ENCODE measurements at regions not wholly inside any gene's neighbourhood (a gene's known extent, or its start where the extent isn't known, plus 50 kb on each side); places are given as distances from the start of the nearest gene placed in this dataset.
"Not testable (repeated sequence)": the region's sequence is repeated elsewhere in the genome, so short reads cannot be mapped to it uniquely, and the experiment has no call there.

DNA sequence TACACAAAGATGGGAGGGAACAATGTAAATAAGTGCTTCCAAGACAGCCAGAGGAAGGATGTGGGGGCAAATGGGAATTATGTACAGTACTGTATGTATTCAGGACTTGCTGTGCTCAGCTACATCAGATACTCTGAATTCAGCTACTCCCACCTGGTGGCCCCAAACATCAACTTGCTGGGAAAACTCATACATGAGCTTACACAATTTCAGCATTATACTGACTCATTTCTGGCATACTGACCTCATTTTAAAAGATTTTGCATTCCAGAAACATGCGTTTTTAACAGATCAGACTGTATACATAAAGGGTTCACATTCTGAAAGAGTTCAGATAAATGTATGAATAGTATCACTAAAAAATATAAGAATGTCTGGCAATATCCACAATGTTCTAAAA, 59.7 kb downstream of the GPX5 start:
- DNase-seq (ENCODE audit: low read depth in 2 of 2), result no peak

DNA sequence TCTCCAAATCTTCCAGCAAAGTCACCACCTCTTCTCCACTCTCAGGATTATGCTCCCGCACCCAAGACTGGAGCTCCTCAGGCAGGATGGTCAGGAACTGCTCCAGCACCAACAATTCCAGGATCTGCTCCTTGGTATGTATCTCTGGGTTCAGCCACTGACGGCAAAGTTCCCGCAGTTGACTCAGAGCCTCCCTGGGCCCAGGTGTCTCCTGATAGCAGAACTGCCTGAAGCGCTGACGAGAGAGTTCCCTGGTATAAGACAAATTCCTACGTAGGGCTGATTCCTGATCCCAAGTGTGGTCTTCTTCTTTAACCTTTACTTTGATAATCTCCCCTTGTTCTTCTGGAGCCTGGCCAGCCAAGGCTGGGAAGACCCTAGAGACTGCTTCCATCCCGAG, 60.6 kb downstream of the GPX5 start:
- no peak for DNase-seq (ENCODE audit: low read depth in 2 of 2)

DNA sequence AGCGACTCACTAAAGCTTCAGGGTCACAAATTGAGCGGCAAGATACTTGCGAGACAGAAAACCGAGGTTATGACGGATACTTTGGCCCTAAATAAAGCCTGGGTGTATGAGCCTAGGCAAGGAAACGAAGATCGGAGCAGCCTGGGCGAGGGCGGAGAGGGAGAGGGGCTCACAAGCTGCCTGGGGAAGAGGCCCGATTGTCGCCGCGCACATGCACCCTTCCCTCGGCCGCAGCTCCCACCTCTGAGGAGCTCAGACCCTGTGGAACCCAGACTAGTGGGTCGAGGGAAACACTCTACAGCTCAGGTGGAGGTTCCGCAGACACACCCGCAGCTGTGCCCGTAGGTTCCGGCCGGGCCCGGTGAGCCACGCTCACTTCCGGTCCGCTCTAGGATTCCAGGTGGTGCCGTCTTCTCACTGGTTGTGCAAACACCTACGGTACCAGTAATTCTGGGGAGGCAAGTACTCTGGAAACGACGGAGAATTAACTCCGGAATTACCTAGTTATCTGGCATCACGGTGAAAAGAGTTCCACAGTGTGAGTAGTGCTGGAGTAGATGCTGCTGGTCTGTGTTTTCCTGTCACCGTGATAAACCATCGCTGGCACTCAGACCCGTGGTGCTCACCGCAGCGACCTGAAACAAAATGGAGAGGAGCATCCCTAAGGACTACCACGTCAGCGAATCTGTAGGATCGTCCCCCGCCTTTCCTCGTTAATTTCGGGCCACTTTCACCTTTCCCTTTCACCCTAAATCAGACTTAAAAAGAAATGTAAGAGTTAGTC, 61.5 kb downstream of the GPX5 start:
- DNase-seq (ENCODE audit: low read depth in 2 of 2), result peak; percentile 47 to 49

DNA sequence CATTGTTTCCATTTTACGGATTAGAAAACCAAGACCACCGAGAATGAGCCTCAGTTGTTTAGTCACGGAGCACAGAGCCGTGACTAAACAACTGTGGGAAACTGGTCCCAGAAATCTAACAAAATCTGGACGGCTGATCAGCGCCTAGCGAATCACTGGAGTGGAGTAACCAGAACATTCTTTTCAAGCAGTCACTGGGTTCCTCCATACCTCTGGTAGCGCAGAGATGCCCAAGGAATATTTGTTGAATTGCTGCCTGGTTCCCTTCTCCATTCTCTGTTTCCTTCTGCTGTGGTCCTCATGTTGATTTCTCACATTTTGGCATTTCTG, 62.0 kb downstream of the GPX5 start:
- no peak for DNase-seq (ENCODE audit: low read depth in 2 of 2)

DNA sequence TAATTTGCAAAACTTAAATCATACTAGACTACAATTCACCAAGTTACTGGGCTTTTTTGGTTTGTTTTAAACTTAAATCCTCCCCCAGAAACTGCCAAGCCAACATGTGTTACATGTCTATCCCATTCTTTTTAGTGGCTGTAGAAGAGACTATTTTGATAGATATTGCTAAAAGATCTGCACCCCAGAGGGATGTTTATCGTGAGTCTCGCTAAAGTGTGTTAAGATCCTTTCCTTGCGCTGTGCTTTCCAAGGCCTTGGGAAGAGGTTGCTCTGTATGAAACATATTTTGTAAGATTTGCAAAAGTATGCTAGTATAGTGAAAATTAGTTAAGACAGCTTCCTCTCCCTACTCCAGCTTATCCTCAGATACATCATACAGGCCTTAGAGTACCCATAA, 63.0 kb downstream of the GPX5 start:
- no peak for DNase-seq (ENCODE audit: low read depth in 2 of 2)

DNA sequence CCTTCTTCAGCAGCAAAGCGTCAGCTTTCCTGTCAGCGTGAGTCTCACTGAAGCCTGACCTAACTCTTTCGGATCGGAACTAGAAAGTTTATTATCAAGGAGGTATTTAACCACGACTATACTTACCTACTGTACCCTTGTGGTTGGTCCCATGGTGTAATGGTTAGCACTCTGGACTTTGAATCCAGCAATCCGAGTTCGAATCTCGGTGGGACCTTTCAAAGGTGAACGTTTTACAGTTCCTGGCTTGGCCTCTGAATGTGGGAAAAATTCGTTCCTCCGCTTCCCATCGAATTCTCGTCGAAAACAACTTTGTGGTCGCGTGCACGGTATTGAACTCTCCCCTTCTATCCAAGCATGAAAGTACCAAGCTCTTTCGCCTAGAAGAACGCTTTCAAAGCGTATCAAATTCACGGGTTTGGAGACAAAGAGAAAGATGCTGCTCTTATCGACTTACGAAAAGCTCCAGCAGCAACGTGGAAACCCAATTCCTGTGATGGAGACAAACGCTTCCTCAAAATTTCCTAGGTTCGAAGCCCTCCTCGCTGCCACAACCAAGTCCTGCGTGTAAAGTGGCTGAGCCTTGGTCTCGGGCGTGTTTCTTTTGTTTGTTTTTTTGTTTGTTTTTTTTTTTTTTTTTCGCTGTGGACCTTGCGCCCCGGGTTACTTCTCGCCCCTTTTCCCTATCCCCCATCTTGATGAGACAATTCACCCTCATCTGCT, 63.7 kb downstream of the GPX5 start:
- DNase-seq (ENCODE audit: low read depth in 2 of 2), result no peak

DNA sequence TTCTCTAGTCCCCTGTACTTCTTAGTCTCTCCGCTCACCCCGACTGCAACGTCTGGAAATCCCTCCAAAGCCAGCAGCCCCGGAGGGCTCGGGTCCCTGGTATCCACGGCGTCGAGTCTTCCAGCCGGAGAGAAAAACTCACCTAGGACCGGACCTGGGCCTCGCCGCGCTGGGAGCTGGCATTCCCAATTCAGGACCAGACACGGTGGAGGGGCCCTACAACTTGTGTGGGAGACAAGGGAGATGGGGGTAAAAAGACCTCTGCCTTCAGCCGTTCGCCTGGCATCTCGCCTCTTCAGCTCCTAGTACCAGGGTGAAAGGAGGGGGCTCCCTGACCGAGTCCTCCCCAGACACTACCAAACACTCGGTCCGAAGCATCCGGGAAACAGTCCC, 64.3 kb downstream of the GPX5 start:
- DNase-seq (ENCODE audit: low read depth in 2 of 2), result no peak

DNA sequence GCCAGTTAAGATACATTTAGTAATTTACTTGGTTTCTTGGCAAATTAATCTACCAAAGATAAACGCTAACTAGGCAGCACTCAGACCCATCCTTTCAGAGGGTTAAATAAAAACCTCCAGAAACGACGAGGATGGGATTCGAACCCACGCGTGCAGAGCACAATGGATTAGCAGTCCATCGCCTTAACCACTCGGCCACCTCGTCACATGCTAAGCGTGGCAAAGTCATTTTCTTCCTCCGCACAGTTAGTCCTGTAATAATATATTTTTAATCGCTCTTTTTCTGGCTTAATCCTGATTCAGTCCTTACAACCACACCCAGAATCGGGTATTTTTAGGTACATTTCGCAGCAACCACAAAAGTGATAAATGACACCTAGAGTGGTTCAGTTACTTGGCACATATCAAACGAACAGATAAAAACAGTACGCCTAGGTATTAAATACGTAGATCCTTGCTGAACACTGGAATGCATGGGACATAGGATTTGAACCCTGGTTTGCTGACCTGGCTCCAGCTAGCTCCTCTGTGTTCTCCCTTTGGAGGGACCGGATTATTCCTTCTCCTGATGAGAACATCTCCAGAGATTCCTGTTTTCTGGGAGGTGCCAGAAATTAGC, 71.6 kb downstream of the GPX5 start:
- no peak for DNase-seq (ENCODE audit: low read depth in 2 of 2)

DNA sequence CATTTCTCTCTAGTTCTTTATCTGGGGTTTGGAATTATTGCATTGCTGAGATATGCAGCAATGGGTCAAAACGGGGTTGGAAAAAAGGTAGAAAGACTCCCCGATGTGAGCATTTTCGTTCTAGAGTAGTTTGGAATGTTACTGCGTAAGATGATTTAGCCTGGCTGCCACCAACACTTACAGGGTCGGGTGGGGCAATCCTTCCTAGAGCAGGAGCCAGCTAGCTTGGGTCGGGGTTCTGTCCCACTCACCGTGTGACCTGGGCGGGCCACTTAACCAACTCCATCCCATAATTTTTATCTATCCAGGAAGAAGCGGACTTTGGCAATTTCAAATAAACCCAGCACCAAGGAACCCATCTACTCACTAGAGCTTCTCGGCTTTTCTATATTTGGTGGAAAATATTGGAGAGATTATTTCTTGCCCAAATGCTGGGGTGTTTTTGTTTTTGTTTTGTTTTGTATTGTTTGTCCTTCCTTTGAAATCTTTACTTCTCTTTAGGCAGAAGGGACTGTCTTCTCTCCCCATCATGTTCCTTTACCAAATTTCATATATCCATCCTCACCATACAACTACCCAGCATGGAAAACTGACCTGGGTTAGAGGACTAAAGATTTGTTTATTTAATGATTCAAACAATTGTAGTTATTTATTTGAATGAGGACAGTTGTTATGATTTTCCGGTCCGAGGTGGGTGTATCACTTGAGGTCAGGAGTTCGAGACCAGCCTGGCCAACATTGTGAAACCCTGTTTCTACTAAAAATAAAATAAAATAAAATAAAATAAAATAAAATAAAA, 72.4 kb downstream of the GPX5 start:
- DNase-seq (ENCODE audit: low read depth in 2 of 2), result no peak

DNA sequence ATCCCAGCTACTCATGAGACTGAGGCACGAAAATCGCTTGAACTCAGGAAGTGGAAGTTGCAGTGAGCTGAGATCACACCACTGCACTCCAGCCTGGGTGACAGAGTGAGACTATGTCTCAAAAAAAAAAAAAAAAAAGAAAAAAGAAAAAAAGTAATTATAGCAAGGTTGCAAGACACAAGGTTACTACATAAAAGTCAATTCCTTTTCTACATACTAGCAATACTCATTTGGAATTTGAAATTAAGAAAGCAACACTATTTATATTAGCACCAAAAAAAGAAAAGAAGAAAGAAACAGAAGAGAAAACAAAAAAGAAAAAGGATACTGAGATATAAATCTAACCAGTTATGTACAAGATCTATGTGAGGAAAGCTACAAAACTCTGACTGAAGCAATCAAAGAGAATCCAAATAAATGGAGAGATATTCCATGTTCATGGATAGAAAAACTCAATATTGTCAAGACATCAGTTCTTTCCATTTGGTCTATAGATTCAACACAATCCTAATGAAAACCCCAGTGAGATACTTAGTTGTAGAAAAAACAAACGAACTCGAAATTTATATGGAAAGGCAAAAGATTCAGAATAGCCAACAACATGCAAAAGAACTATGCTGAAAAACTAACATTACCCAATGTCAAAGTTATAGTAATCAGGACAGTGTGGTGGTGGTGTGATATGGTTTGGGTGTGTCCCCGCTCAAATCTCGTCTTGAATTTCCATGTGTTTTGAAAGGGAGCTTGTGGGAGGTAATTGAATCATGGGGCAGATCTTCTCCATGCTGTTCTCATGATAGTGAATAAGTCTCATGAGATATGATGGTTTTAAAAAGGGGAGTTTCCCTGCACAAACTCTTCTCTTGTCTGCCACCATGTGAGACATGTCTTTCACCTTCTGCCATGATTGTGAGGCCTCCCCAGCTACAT, 73.3 kb downstream of the GPX5 start:
- no peak for DNase-seq (ENCODE audit: low read depth in 2 of 2)

DNA sequence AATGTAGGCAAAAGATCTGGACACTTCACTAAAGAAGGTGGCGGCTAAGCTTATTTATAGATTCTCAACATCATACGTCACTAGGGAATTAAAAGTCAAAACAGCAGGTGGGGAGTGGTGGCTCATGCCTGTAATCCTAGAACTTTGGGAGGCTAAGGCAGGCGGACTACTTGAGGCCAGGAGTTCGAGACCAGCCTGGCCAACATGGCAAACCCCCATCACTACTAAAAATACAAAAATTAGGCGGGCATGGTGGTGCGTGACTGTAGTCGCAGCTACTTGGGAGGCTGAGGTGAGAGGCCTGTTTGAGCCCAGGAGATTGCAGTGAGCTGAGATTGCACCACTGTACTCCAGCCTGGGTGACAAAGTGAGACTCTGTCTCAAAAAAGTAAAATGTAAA, 74.6 kb downstream of the GPX5 start:
- DNase-seq (ENCODE audit: low read depth in 2 of 2), result no peak

DNA sequence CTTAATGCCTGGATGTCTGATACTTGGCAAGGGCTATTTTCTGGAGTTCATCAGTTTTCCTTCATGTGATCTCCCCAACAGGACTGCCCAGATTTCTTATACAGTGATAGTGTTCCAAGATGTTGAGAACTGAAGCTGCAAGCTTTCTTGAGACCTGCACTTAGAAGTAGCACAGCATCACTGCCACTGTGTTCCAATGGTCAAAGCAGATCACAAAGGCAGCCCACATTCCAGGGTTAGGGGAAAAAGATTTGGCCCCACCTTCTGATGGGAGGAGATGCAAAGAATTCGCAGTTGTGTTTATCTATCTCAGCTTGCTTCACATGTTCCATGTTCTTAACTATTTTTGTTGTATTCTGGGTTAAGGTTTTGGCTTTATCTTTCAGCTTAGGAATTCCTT, 78.2 kb downstream of the GPX5 start:
- no peak for DNase-seq (ENCODE audit: low read depth in 2 of 2)

DNA sequence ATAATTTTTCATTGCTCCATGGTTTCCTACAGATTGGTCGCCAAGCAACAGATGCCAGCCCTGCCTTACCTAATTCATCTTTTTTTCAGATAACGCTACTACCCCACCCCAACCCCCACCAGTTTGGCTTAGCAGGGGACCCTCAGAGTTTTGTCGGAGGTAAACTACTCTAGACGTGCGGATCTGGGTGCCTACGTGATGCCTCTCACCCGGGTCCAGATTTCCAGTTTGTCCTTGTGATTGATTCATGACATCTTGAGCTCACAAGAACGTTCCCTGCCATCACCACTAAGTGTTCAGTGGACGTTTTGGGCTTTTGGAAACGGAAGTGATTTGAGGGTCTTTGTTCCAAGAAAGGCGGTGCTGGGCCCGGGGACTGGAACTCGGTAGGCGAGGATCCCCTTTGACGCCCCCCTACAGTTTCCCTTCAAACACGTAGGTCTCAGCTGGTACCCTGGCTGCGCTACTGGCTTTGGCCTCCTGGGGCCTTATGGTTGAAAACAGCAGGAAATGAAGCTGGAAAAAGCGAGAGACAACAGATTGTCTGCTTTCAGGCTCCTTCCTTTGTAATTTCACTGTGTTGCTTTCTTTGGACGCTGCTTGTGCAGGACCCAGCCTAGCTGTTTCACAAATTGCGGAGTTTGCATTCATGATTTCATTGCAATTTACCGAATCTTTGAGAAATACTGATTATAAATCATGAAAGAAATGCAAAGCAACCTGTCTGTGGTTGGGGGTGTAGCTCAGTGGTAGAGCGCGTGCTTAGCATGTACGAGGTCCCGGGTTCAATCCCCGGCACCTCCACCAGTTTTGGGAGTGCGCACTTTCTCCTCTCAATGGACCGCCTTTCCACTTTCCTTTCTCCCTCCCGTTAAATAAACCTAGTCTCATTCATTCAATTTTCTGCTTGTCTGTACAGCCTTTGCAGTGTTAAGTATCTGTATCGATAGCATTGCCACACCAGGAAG, 81.0 kb downstream of the GPX5 start:
- no peak for DNase-seq (ENCODE audit: low read depth in 2 of 2)

DNA sequence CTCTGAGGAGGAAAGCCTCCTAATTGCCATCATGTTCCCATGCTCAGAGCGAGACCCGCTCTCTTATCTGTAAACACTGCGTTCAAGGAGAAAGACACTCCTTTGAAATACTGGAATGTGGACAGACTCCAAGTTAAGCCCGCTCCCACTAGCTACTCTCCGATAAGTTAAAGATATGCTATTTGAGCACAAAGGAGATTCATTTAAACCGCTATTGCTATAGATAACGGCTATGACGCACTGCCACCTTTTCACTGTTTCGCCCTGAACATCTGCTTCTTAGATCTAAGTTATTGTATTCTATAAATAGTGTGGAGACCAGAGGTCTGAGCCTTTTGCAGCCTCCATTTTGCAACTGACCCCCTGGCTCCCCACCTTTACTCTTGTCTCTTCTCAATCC, 82.3 kb downstream of the GPX5 start:
- no peak for DNase-seq (ENCODE audit: low read depth in 2 of 2)

DNA sequence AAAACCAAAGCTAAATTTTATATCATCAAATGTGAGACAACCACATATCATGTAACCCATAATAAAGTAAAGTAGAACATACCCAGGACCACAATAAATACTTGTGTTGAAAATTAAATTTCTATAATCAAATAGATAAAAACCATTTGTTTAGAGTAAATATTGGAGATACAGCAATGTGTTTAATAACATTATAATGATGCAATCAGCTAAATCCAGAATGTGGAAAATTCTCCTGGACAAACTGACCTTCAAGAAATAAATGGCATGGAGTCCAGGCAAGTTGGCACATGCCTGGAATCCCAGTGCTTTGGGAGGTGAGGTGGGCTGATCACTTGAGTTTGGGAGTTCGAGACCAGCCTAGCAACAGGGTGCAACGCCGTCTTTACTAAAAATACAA, 84.0 kb downstream of the GPX5 start:
- no peak for DNase-seq (ENCODE audit: low read depth in 2 of 2)

DNA sequence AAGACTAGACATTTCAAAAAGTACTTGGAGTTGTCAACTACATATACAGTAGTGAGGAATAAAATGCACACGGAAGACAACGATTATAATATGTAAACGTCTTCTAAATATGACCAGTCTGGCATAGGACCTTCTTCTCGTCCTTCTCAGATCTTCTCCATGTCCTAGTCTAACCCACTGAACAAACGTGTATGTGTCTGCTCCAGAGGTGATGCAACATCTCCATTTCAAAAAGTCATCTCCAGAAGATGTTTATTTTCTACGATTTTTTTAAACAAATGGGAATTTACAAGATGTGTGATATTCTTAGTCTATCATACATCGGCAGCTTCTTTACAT, 89.9 kb downstream of the GPX5 start:
- no peak for DNase-seq (ENCODE audit: low read depth in 2 of 2)

DNA sequence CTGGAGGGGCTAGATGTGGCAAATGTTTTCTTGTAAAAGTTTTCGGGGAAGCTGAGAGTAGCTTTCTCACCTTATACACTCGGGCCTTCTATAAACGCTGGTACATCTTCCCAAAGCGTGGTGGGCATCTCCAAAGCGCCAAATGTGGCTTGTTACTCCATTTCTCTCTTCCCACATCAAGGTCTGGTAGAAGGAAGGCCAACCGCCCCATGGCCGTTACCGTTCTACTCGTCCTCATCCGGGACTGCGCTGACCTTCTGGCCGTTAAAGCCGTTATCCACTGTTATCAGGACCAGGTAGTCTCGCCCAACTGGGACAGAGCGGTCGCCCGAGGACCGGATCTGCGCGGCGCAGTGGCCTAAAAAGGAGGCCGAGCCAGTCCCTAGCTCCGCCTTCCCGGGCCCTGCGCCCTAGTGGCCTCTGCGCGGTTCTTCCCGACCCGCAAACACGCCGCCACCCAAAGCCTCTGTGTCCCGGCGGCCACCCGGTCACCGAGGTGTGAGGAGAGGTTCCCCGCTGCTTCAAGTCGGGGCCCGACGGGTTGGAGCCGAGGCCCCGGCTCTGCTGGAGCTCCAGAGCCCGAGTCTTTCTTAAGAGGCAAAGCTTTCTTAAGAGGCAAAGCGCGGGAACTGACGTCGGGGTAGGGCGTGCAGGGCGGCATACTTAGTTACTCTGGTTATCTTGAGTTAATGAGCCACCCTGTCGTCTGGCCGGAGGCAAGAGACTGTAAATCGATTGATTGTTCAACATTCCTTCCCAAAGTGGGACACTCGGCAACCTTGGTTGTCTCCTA, 90.5 kb downstream of the GPX5 start:
- no peak for DNase-seq (ENCODE audit: low read depth in 2 of 2)

DNA sequence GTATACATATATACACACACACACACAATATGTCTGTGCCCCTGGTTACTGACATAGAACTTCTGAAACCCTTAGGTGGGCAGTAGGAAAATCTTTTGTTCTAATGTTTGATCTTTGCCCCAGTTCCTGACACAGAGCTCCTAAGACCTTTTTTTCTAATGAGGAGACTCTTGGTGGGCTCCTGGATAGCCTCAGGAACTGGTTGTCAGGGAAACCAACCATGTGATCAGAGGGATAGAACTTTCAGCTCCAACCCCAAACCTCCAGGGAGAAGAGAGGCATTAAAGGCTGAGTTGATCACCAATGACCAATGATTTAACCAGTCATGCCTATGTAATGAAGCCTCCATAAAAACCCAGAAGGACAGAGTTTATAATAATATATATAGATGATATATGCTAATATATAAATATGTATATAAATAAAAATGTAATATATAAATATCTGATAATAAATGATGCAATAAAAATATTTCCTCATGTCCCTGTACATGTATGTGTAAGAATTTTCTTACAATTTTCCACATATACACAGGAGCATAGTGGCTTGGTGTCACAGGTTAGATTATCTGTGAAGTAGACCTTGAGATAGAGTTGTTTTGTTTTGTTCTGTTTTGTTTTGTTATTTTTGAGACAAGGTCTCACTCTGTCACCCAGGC, 93.3 kb downstream of the GPX5 start:
- DNase-seq (ENCODE audit: low read depth in 2 of 2), result no peak

DNA sequence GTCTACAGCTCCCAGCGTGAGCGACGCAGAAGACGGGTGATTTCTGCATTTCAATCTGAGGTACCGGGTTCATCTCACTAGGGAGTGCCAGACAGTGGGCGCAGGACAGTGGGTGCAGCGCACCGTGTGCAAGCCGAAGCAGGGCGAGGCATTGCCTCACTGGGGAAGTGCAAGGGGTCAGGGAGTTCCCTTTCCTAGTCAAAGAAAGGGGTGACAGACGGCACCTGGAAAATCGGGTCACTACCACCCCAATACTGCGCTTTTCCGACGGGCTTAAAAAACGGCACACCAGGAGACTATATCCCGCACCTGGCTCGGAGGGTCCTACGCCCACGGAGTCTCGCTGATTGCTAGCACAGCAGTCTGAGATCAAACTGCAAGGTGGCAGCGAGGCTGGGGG, 95.6 kb downstream of the GPX5 start:
- DNase-seq (ENCODE audit: low read depth in 2 of 2), result not testable (repeated sequence)
